HepG2 (cell line): ENCODE measurements at regions not wholly inside any gene's neighbourhood (a gene's known extent, or its start where the extent isn't known, plus 50 kb on each side); places are given as distances from the start of the nearest gene placed in this dataset.

Experiments
- ATAC-seq: fragments of 200-7000 bp; cut with Tn5 transposase; 3 replicates; pipeline ENCODE4 v1.9.1; 2020; ENCODE audit warnings: mild to moderate bottlenecking, moderate library complexity
- BruUV-seq: library from RNA; stranded (reverse); fragments of 400-500 nt; replicated peaks from 2 replicates; lab custom pipeline; 2021; lab: Mats Ljungman, UMichigan
- CTCF ChIA-PET: fragments of 300-600 bp; formaldehyde crosslinking; extraction: SDS; loops from one replicate; lab custom pipeline; 2021; ENCODE audit warnings: low total read pairs, inconsistent platforms, low intra/inter-chr PET ratio; lab: Yijun Ruan, JAX
- POLR2A ChIA-PET: fragments of 350-600 bp; sonication (Branson Sonifier 250); formaldehyde crosslinking; loops from one replicate; lab custom pipeline; 2020; ENCODE audit warnings: antibody characterized with exemption, inconsistent platforms; lab: Yijun Ruan, JAX
- DNase-seq: peaks from one replicate; pipeline ENCODE4 v3.0.0-alpha.2; 2015; ENCODE audit warnings: low spot score
- FAIRE-seq: peaks from 3 replicates; lab custom pipeline; 2011; peaks lifted over from hg19 to GRCh38; lab: Jason Lieb, UNC
- H2AFZ ChIP-seq: one replicate; pipeline ENCODE4 v1.6.1; 2011; ENCODE audit warnings: low read length, inconsistent platforms
- H3K27ac ChIP-seq: fragments of 300-600 bp; 3 replicates; pipeline ENCODE4 v1.8.0; 2011; ENCODE audit warnings: mixed run types, mild to moderate bottlenecking, mixed read lengths, low read length, inconsistent platforms; ENCODE audit not compliant: insufficient read depth; ENCODE audit errors: extremely low read length
- H3K27me3 ChIP-seq, 2 experiments: fragments of 200-600 bp in 1 of 2; 2 replicates in 1 of 2; 3 replicates in 1 of 2; pipeline versions ENCODE4 v1.6.0 to v1.8.0; 2011; ENCODE audit warnings: low read length in 2 of 2, mild to moderate bottlenecking in 2 of 2, moderate library complexity in 2 of 2, inconsistent platforms in 1 of 2; ENCODE audit not compliant: insufficient read depth in 2 of 2, control insufficient read depth in 1 of 2
- H3K36me3 ChIP-seq, 2 experiments: fragments of 200-600 bp in 1 of 2; replicated peaks in 1 of 2; 2 replicates in 1 of 2; 3 replicates in 1 of 2; pipeline versions ENCODE4 v1.5.1 to v1.8.0; 2011; ENCODE audit warnings: low read length in 2 of 2, inconsistent platforms in 1 of 2; ENCODE audit not compliant: insufficient read depth in 2 of 2, control insufficient read depth in 1 of 2
- H3K4me1 ChIP-seq: 2 replicates; pipeline ENCODE4 v1.5.1; 2012; ENCODE audit warnings: low read length, inconsistent platforms; ENCODE audit not compliant: insufficient read depth
- H3K4me2 ChIP-seq: 2 replicates; pipeline ENCODE4 v1.6.0; 2011; ENCODE audit warnings: low read depth, low read length, inconsistent platforms
- H3K4me3 ChIP-seq, 3 experiments: fragments of 200-600 bp in 1 of 3; sonication (generic), shearing (Covaris generic) in 1 of 3; replicated peaks in 1 of 3; 2 replicates each; pipeline ENCODE4 v1.5.1; 2011 to 2016; ENCODE audit warnings: low read length in 3 of 3, inconsistent platforms in 2 of 3, low read depth in 2 of 3, mild to moderate bottlenecking in 2 of 3, control low read depth in 1 of 3, mixed read lengths in 1 of 3; ENCODE audit not compliant: insufficient read depth in 1 of 3
- H3K79me2 ChIP-seq: one replicate; pipeline ENCODE4 v1.6.1; 2011; ENCODE audit warnings: low read length, inconsistent platforms; ENCODE audit not compliant: insufficient read depth
- H3K9ac ChIP-seq: 2 replicates; pipeline ENCODE4 v1.6.0; 2011; ENCODE audit warnings: mild to moderate bottlenecking, low read depth, low read length, inconsistent platforms; ENCODE audit not compliant: insufficient read depth
- H3K9me3 ChIP-seq: 2 replicates; pipeline ENCODE4 v1.5.1; 2012; ENCODE audit warnings: mild to moderate bottlenecking, low read length
- H4K20me1 ChIP-seq: 2 replicates; pipeline ENCODE4 v1.6.0; 2011; ENCODE audit warnings: inconsistent platforms, mild to moderate bottlenecking, low read length, moderate library complexity; ENCODE audit not compliant: insufficient read depth
- ASH2L ChIP-seq: fragments of 300-600, 200-600 bp; sonication (generic); IDR thresholded peaks from 2 replicates; pipeline ENCODE4 v1.7.0; 2017; ENCODE audit warnings: low read depth, mild to moderate bottlenecking, moderate library complexity, mixed read lengths, low read length; ENCODE audit not compliant: insufficient read length
- KMT2B ChIP-seq: IDR thresholded peaks from 2 replicates; pipeline ENCODE4 v1.6.1; 2016; ENCODE audit warnings: missing genetic modification reagents, missing compliant biosample characterization
- MAFG ChIP-seq: sonication (generic); formaldehyde crosslinking; IDR thresholded peaks from 2 replicates; pipeline ENCODE4 v1.5.1; 2020; ENCODE audit warnings: mild to moderate bottlenecking, missing genetic modification reagents
- MTF2 ChIP-seq: sonication (generic); formaldehyde crosslinking; IDR thresholded peaks from 2 replicates; pipeline ENCODE4 v1.5.0; 2020; ENCODE audit warnings: missing genetic modification reagents, borderline replicate concordance
- NR2F2 ChIP-seq: IDR thresholded peaks from 2 replicates; pipeline ENCODE4 v1.6.1; 2012; ENCODE audit warnings: low read depth, inconsistent platforms, borderline replicate concordance
- RCOR2 ChIP-seq: IDR thresholded peaks from 2 replicates; pipeline ENCODE4 v1.6.1; 2016; ENCODE audit warnings: missing biosample characterization, missing genetic modification reagents
- ZBTB21 ChIP-seq: sonication (generic); formaldehyde crosslinking; IDR thresholded peaks from 2 replicates; pipeline ENCODE4 v1.4.0; 2020; ENCODE audit warnings: missing genetic modification reagents
- ZFX ChIP-seq: sonication (generic); formaldehyde crosslinking; IDR thresholded peaks from 2 replicates; pipeline ENCODE4 v1.4.0; 2020; ENCODE audit warnings: mild to moderate bottlenecking, low read depth, missing genetic modification reagents, moderate library complexity
- ZFY ChIP-seq: sonication (generic); formaldehyde crosslinking; IDR thresholded peaks from 2 replicates; pipeline ENCODE4 v1.4.0; 2020; ENCODE audit warnings: missing genetic modification reagents
- ZNF101 ChIP-seq: sonication (generic); formaldehyde crosslinking; IDR thresholded peaks from 2 replicates; pipeline ENCODE4 v1.4.0; 2020; ENCODE audit warnings: mild to moderate bottlenecking, low read depth, missing genetic modification reagents, borderline replicate concordance
- ZNF34 ChIP-seq: sonication (generic); formaldehyde crosslinking; IDR thresholded peaks from 2 replicates; pipeline ENCODE4 v1.4.0; 2020; ENCODE audit warnings: mild to moderate bottlenecking, missing genetic modification reagents, borderline replicate concordance
- ZNF484 ChIP-seq: sonication (generic); formaldehyde crosslinking; IDR thresholded peaks from 2 replicates; pipeline ENCODE4 v1.5.1; 2020; ENCODE audit warnings: mild to moderate bottlenecking, low read depth, missing genetic modification reagents, borderline replicate concordance
- ZNF563 ChIP-seq: sonication (generic); formaldehyde crosslinking; IDR thresholded peaks from 2 replicates; pipeline ENCODE4 v1.8.0; 2022; ENCODE audit warnings: mild to moderate bottlenecking, moderate library complexity, missing genetic modification reagents
- WGBS: methylation state at CpG from one replicate; pipeline ENCODE4 v1.1.6; 2017; ENCODE audit warnings: low lambda C conversion rate; 5-methylcytosine and 5-hydroxymethylcytosine counted together
- in situ Hi-C: cut with HindIII; loops from 2 replicates; pipeline ENCODE4 v1.10.0; 2017; ENCODE audit warnings: low pct_unique_long_range_greater_than_20kb; ENCODE audit not compliant: extremely low pct_ligation_motif_present
- intact Hi-C: fragments of 100-400 bp; cut with micrococcal nuclease; formaldehyde crosslinking; loops from one replicate; pipeline ENCODE4 v1.10.0; 2022; ENCODE audit not compliant: unreplicated experiment
- TF ChIP-seq, protein P1 (sequence below): sonication (generic); formaldehyde crosslinking; IDR thresholded peaks from 2 replicates; pipeline ENCODE4 v1.4.0; 2020; ENCODE audit warnings: missing genetic modification reagents, borderline replicate concordance
- TF ChIP-seq, protein P2 (sequence below): IDR thresholded peaks from 2 replicates; pipeline ENCODE4 v1.6.1; 2016; ENCODE audit warnings: control low read depth
- TF ChIP-seq, protein P3 (sequence below): sonication (generic); formaldehyde crosslinking; IDR thresholded peaks from 2 replicates; pipeline ENCODE4 v1.4.0; 2020; ENCODE audit warnings: missing genetic modification reagents
- TF ChIP-seq, protein P4 (sequence below): sonication (generic); formaldehyde crosslinking; IDR thresholded peaks from 2 replicates; pipeline ENCODE4 v1.8.1; 2023; ENCODE audit warnings: mild to moderate bottlenecking, inconsistent platforms, moderate library complexity, missing genetic modification reagents, borderline replicate concordance

DNA sequence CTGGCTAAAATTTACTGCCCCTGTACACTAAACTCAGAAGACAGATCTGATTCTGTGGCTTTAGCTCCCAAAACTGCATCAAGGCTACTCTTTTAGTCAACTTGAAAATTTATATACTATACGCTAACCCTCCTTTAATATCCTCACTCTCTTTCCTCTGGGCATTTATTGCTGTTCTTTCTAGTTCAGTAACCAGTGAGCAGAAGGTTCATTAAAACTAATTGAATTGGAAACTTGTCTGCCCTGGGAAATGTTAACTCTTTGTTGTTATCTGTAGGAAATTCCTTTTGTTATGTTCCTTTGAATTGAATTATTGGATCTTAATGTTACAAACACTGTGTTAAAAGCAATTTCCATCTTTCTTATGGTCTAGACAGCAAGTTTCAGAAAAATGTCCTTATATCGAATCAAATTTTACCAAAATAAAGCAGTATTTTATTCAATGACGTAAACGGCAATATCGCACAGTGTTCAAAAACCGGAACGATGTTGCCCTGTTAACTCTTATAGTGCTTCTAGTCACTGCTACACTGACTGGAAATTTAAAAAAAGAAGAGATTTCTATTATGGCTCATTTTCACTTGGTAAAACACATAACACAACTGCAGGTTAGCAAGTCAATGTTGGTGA, 168.3 kb downstream of the NR4A2 start:
- CTCF ChIA-PET = no interaction called here
- POLR2A ChIA-PET = no interaction called here
- intact Hi-C loops = no loop called here

More for the DNA sequence above, 168.3 kb downstream of the NR4A2 start:
- TF ChIP-seq ZNF101 (no peak), ZBTB21 (CRISPR knock-in tag) (no peak), MTF2 (CRISPR knock-in tag) (no peak), NR2F2 (no peak), ZNF563 (CRISPR knock-in tag) (no peak), RCOR2 (CRISPR knock-in tag) (no peak), ZFX (CRISPR knock-in tag) (no peak), ZFY (no peak), KMT2B (no peak), ZNF34 (CRISPR knock-in tag) (no peak), MAFG (CRISPR knock-in tag) (no peak), ZNF484 (CRISPR knock-in tag) (no peak), ASH2L (no peak)
- TF ChIP-seq, protein P1, sequence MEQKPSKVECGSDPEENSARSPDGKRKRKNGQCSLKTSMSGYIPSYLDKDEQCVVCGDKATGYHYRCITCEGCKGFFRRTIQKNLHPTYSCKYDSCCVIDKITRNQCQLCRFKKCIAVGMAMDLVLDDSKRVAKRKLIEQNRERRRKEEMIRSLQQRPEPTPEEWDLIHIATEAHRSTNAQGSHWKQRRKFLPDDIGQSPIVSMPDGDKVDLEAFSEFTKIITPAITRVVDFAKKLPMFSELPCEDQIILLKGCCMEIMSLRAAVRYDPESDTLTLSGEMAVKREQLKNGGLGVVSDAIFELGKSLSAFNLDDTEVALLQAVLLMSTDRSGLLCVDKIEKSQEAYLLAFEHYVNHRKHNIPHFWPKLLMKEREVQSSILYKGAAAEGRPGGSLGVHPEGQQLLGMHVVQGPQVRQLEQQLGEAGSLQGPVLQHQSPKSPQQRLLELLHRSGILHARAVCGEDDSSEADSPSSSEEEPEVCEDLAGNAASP (CRISPR knock-in tag) = no peak
- TF ChIP-seq, protein P2, sequence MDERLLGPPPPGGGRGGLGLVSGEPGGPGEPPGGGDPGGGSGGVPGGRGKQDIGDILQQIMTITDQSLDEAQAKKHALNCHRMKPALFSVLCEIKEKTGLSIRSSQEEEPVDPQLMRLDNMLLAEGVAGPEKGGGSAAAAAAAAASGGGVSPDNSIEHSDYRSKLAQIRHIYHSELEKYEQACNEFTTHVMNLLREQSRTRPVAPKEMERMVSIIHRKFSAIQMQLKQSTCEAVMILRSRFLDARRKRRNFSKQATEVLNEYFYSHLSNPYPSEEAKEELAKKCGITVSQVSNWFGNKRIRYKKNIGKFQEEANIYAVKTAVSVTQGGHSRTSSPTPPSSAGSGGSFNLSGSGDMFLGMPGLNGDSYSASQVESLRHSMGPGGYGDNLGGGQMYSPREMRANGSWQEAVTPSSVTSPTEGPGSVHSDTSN (CRISPR knock-in tag) = no peak
- TF ChIP-seq, protein P3, sequence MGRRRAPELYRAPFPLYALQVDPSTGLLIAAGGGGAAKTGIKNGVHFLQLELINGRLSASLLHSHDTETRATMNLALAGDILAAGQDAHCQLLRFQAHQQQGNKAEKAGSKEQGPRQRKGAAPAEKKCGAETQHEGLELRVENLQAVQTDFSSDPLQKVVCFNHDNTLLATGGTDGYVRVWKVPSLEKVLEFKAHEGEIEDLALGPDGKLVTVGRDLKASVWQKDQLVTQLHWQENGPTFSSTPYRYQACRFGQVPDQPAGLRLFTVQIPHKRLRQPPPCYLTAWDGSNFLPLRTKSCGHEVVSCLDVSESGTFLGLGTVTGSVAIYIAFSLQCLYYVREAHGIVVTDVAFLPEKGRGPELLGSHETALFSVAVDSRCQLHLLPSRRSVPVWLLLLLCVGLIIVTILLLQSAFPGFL (CRISPR knock-in tag) = no peak
- TF ChIP-seq, protein P4, sequence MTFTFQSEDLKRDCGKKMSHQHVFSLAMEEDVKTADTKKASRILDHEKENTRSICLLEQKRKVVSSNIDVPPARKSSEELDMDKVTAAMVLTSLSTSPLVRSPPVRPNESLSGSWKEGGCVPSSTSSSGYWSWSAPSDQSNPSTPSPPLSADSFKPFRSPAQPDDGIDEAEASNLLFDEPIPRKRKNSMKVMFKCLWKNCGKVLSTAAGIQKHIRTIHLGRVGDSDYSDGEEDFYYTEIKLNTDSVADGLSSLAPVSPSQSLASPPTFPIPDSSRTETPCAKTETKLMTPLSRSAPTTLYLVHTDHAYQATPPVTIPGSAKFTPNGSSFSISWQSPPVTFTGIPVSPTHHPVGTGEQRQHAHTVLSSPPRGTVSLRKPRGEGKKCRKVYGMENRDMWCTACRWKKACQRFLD (CRISPR knock-in tag) = no peak
- TF ChIP-seq, all 625 proteins: peak for 0
- DNase-seq (no peak), FAIRE-seq (no peak), ATAC-seq (no peak)
- H3K4me2 ChIP-seq = no peak overlapping the region
- no peaks in the 10 kb centered on the region; a peak in 1 of 5 replicates for H3K27me3 ChIP-seq
- H4K20me1 ChIP-seq = no peaks in the 10 kb centered on the region
- no peaks in the 10 kb centered on the region for H3K9me3 ChIP-seq
- in situ Hi-C loops = no loop called here
- no peak overlapping the region for H3K27ac ChIP-seq
- no peak overlapping the region for H3K4me3 ChIP-seq
- no peaks in the 10 kb centered on the region for H3K79me2 ChIP-seq
- H3K9ac ChIP-seq = no peak overlapping the region
- no peak overlapping the region for H2AFZ ChIP-seq
- no peaks in the 10 kb centered on the region for H3K4me1 ChIP-seq
- BruUV-seq = no TSS peak
- H3K36me3 ChIP-seq = no peaks in the 10 kb centered on the region
- 72% methylated on average over 7 of the region's 7 CpGs for WGBS
